SK-N-SH (cell line): ENCODE measurements at regions not wholly inside any gene's neighbourhood (a gene's known extent, or its start where the extent isn't known, plus 50 kb on each side); places are given as distances from the start of the nearest gene placed in this dataset.

ENCODE experiments used
- CTCF ChIA-PET: fragments of 300-600, 350-600 bp; formaldehyde crosslinking; extraction: SDS; loops from one replicate; lab custom pipeline; 2021; lab: Yijun Ruan, JAX
- POLR2A ChIA-PET: fragments of 350-600 bp; sonication (Branson Sonifier 250); formaldehyde crosslinking; extraction: SDS; loops from one replicate; lab custom pipeline; 2020; ENCODE audit warnings: antibody characterized with exemption, inconsistent platforms; lab: Yijun Ruan, JAX
- DNase-seq: peaks from one replicate; pipeline ENCODE4 v3.0.0; 2012
- H2AFZ ChIP-seq: fragments of 200-600 bp; sonication (generic); 2 replicates; pipeline ENCODE4 v1.8.1; 2016; ENCODE audit warnings: antibody characterized with exemption, mild to moderate bottlenecking, low read depth
- H3F3A ChIP-seq: fragments of 200-600 bp; sonication (generic); replicated peaks from 2 replicates; pipeline ENCODE3; 2016; ENCODE audit warnings: antibody characterized with exemption, mild to moderate bottlenecking; ENCODE audit not compliant: insufficient read depth
- H3K27ac ChIP-seq, 2 experiments: fragments of 200-500 bp in 1 of 2; fragments of 200-600 bp in 1 of 2; sonication (Bioruptor generic) in 1 of 2; sonication (generic), shearing (Covaris generic) in 1 of 2; 2 replicates each; pipeline versions ENCODE4 v1.5.1 to v1.6.1; 2014 to 2016; ENCODE audit warnings: low read depth in 2 of 2, inconsistent platforms in 1 of 2, low read length in 1 of 2, mild to moderate bottlenecking in 1 of 2, mixed read lengths in 1 of 2
- H3K27me3 ChIP-seq: fragments of 200-600 bp; sonication (generic), shearing (Covaris generic); 2 replicates; pipeline ENCODE4 v1.6.1; 2016; ENCODE audit warnings: mixed run types; ENCODE audit not compliant: insufficient read depth
- H3K36me3 ChIP-seq, 2 experiments: fragments of 200-500 bp in 1 of 2; fragments of 200-600 bp in 1 of 2; sonication (Bioruptor generic) in 1 of 2; sonication (generic) in 1 of 2; replicated peaks in 1 of 2; 2 replicates each; pipeline versions ENCODE3 to v1.5.1; 2014 to 2016; ENCODE audit warnings: low read length in 1 of 2, mild to moderate bottlenecking in 1 of 2; ENCODE audit not compliant: insufficient read depth in 2 of 2, control insufficient read depth in 1 of 2
- H3K4me1 ChIP-seq, 2 experiments: fragments of 200-500 bp in 1 of 2; fragments of 200-600 bp in 1 of 2; sonication (Bioruptor generic) in 1 of 2; sonication (generic), shearing (Covaris generic) in 1 of 2; 2 replicates each; pipeline versions ENCODE4 v1.5.1 to v1.6.1; 2014 to 2016; ENCODE audit warnings: low read depth in 1 of 2, low read length in 1 of 2, mixed run types in 1 of 2; ENCODE audit not compliant: insufficient read depth in 2 of 2, control insufficient read depth in 1 of 2
- H3K4me2 ChIP-seq: fragments of 200-600 bp; sonication (generic), shearing (Covaris generic); 2 replicates; pipeline ENCODE4 v1.6.1; 2017; ENCODE audit warnings: mixed run types
- H3K4me3 ChIP-seq, 2 experiments: fragments of 200-500 bp in 1 of 2; fragments of 200-600 bp in 1 of 2; sonication (Bioruptor generic) in 1 of 2; sonication (generic), shearing (Covaris generic) in 1 of 2; 2 replicates each; pipeline versions ENCODE4 v1.5.1 to v1.8.1; 2014 to 2016; ENCODE audit warnings: low read depth in 2 of 2, inconsistent platforms in 1 of 2, low read length in 1 of 2, mild to moderate bottlenecking in 1 of 2, mixed read lengths in 1 of 2, moderate library complexity in 1 of 2
- H3K79me2 ChIP-seq: fragments of 200-600 bp; sonication (generic); 2 replicates; pipeline ENCODE4 v1.8.1; 2017; ENCODE audit warnings: mild to moderate bottlenecking; ENCODE audit not compliant: insufficient read depth
- H3K9ac ChIP-seq: fragments of 200-600 bp; sonication (generic); 2 replicates; pipeline ENCODE4 v1.6.1; 2017; ENCODE audit warnings: mixed run types
- H3K9me2 ChIP-seq: fragments of 200-600 bp; sonication (generic); 2 replicates; pipeline ENCODE4 v1.6.1; 2017; ENCODE audit warnings: mixed run types
- H3K9me3 ChIP-seq: fragments of 200-600 bp; sonication (generic); 2 replicates; pipeline ENCODE4 v1.6.1; 2017; ENCODE audit warnings: mixed run types, mild to moderate bottlenecking, moderate library complexity
- H4K20me1 ChIP-seq: fragments of 200-600 bp; sonication (generic); 2 replicates; pipeline ENCODE4 v1.6.1; 2017; ENCODE audit warnings: mild to moderate bottlenecking, mixed run types; ENCODE audit not compliant: insufficient read depth
- FOSL2 ChIP-seq: IDR thresholded peaks from 2 replicates; pipeline ENCODE4 v1.4.0; 2012; ENCODE audit warnings: low read depth, mild to moderate bottlenecking, moderate library complexity, borderline replicate concordance
- FOXM1 ChIP-seq: IDR thresholded peaks from 2 replicates; pipeline ENCODE4 v1.4.0; 2012; ENCODE audit warnings: low read depth, mild to moderate bottlenecking
- GABPA ChIP-seq: IDR thresholded peaks from 2 replicates; pipeline ENCODE4 v1.4.0; 2012; ENCODE audit warnings: low read depth, mild to moderate bottlenecking
- GATA2 ChIP-seq: sonication (generic); formaldehyde crosslinking; IDR thresholded peaks from 2 replicates; pipeline ENCODE4 v1.5.0; 2020; ENCODE audit warnings: mild to moderate bottlenecking, missing genetic modification reagents
- JUND ChIP-seq: IDR thresholded peaks from 2 replicates; pipeline ENCODE4 v1.4.0; 2012
- MXI1 ChIP-seq: IDR thresholded peaks from 2 replicates; pipeline ENCODE4 v1.6.1; 2012; ENCODE audit warnings: mild to moderate bottlenecking, low read depth, low read length, improper control_type of control experiment
- NFIC ChIP-seq: IDR thresholded peaks from 2 replicates; pipeline ENCODE4 v1.4.0; 2012; ENCODE audit warnings: borderline replicate concordance
- NRF1 ChIP-seq: IDR thresholded peaks from 2 replicates; pipeline ENCODE4 v1.6.1; 2012; ENCODE audit warnings: low read depth, mild to moderate bottlenecking, low read length
- POLR2AphosphoS5 ChIP-seq: IDR thresholded peaks from 2 replicates; pipeline ENCODE4 v1.6.1; 2012; ENCODE audit warnings: low read depth, low read length
- RCOR1 ChIP-seq: fragments of 150-350 bp; IDR thresholded peaks from 2 replicates; pipeline ENCODE4 v1.6.1; 2017; ENCODE audit warnings: antibody characterized with exemption, low read length
- RFX5 ChIP-seq: IDR thresholded peaks from 2 replicates; pipeline ENCODE4 v1.6.1; 2012; ENCODE audit warnings: mild to moderate bottlenecking, improper control_type of control experiment, low read length
- SIN3A ChIP-seq: IDR thresholded peaks from 2 replicates; pipeline ENCODE4 v1.6.1; 2012; ENCODE audit warnings: low read depth, mild to moderate bottlenecking, low read length, moderate library complexity, borderline replicate concordance
- TEAD4 ChIP-seq: IDR thresholded peaks from 2 replicates; pipeline ENCODE4 v1.4.0; 2012; ENCODE audit warnings: mild to moderate bottlenecking, borderline replicate concordance; ENCODE audit not compliant: insufficient read depth
- YY1 ChIP-seq: IDR thresholded peaks from 2 replicates; pipeline ENCODE4 v1.4.0; 2012; ENCODE audit warnings: low read depth, mild to moderate bottlenecking
- WGBS: methylation state at CpG from one replicate; pipeline ENCODE4 v1.1.6; 2017; ENCODE audit warnings: low lambda C conversion rate; 5-methylcytosine and 5-hydroxymethylcytosine counted together
- TF ChIP-seq, protein P1 (sequence below): fragments of 150-350 bp; IDR thresholded peaks from 2 replicates; pipeline ENCODE4 v1.6.1; 2017; ENCODE audit warnings: antibody characterized with exemption, low read length, low read depth, borderline replicate concordance
- TF ChIP-seq, protein P2 (sequence below): IDR thresholded peaks from 2 replicates; pipeline ENCODE4 v1.4.0; 2012; ENCODE audit warnings: low read depth
- TF ChIP-seq, protein P3 (sequence below): fragments of 150-350 bp; IDR thresholded peaks from 2 replicates; pipeline ENCODE4 v1.6.1; 2016; ENCODE audit warnings: mild to moderate bottlenecking, low read depth, low read length
- TF ChIP-seq, protein P4 (sequence below): IDR thresholded peaks from 2 replicates; pipeline ENCODE4 v1.4.0; 2012; ENCODE audit warnings: low read depth, borderline replicate concordance

DNA sequence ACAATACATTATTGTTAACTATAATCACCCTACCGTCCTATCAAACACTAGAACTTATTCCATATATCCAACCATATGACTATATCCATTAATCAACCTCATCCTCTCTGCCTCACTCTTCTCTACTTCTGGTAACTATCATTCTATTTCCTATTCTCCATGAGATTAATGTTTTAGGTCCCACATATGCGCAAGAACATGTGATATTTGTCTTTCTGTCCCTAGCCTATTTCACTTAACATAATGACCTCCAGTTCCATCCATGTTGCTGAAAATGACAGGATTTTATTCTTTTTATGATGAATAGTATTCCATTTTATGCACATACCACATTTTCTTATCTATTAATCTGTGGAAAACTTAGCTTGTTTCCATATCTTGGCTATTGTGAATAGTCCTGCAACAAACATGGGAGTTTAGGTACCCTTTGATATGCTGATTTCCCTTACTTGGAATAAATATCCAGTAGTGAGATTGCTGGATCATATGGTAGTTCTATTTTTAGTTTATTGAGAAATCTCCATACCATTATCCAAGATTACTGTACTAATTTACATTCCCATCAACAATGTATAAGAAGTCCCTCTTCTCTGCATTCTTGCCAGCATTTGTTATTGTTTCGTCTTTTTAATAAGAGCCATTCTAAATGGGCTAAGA is 289.4 kb upstream of the GJE1 start:
- no peaks in the 10 kb centered on the region for H3K79me2 ChIP-seq
- H3K4me3 ChIP-seq: no peak overlapping the region
- H3K9me2 ChIP-seq: no peaks in the 10 kb centered on the region
- no peaks in the 10 kb centered on the region for H3K27me3 ChIP-seq
- POLR2A ChIA-PET: no interaction called here
- no peaks in the 10 kb centered on the region for H4K20me1 ChIP-seq
- no peaks in the 10 kb centered on the region for H3K4me1 ChIP-seq
- no peak overlapping the region for H3K4me2 ChIP-seq
- TF ChIP-seq RFX5: no peak
- TF ChIP-seq, protein P1, sequence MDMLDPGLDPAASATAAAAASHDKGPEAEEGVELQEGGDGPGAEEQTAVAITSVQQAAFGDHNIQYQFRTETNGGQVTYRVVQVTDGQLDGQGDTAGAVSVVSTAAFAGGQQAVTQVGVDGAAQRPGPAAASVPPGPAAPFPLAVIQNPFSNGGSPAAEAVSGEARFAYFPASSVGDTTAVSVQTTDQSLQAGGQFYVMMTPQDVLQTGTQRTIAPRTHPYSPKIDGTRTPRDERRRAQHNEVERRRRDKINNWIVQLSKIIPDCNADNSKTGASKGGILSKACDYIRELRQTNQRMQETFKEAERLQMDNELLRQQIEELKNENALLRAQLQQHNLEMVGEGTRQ: no peak
- WGBS: 37% methylated on average over 3 of the region's 3 CpGs
- no peaks in the 10 kb centered on the region for H3K9me3 ChIP-seq
- CTCF ChIA-PET: no interaction called here
- no peaks in the 10 kb centered on the region for H3K36me3 ChIP-seq
- H2AFZ ChIP-seq: no peak overlapping the region
- H3K27ac ChIP-seq: no peak overlapping the region
- peaks cover 5% of the 10 kb centered on the region for H3F3A ChIP-seq
- H3K9ac ChIP-seq: no peak overlapping the region
- no peak for DNase-seq

DNA sequence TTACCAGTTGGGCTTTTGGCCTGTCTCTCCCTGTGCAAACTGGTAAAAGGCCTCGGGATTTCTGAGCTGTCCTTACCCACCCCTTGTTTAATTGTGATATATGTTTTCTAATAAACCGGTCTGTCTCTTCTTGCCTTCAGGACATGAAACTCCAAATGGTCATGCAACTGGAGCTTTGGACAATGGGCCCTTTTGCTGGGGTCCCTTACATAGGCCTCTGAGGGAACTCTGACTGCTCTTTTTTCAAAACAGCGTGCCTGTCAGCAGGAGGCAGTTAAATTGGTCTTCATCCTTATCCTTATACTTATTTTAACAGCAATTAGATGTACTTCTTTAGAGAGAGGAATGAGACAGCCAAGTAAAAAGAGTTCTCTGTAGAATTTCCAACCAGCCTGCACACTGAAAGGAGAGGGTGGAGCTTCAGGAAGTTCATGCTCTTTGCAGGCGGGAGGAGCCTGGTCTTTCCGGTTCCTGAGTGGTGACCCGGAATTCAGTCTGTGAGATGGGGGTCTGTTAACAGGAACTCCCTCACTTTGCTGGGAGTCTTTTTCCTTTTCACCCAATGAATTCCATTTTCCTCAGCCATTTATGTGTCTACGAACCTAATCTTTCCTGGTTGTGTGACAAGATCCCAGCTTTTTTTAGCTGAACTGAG is 299.6 kb upstream of the GJE1 start:
- Histone ChIP-seq H3K27ac (no peak overlapping the region), H3K27me3 (no peaks in the 10 kb centered on the region), H4K20me1 (no peaks in the 10 kb centered on the region), H3K4me2 (no peak overlapping the region)
- DNase-seq: no peak
- POLR2A ChIA-PET: no interaction called here
- TF ChIP-seq, protein P2, sequence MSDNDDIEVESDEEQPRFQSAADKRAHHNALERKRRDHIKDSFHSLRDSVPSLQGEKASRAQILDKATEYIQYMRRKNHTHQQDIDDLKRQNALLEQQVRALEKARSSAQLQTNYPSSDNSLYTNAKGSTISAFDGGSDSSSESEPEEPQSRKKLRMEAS: no peak
- TF ChIP-seq RFX5: no peak
- no peak for TF ChIP-seq NRF1
- TF ChIP-seq TEAD4: no peak
- TF ChIP-seq GABPA: peak; percentile 13; the same call in 1 of the 2 replicates
- TF ChIP-seq SIN3A: no peak
- no peak for TF ChIP-seq RCOR1
- TF ChIP-seq, all 33 proteins: peak for 1
- H3K9me2 ChIP-seq: no peaks in the 10 kb centered on the region
- no peaks in the 10 kb centered on the region for H3K9me3 ChIP-seq
- H3K4me3 ChIP-seq: no peak overlapping the region
- H3K9ac ChIP-seq: no peak overlapping the region
- CTCF ChIA-PET: no interaction called here
- H2AFZ ChIP-seq: no peak overlapping the region
- 38% methylated on average over 7 of the region's 7 CpGs for WGBS
- peaks cover 0 to 3% of the 10 kb centered on the region in 2 experiments for H3K36me3 ChIP-seq
- H3K4me1 ChIP-seq: no peaks in the 10 kb centered on the region
- H3F3A ChIP-seq: no peaks in the 10 kb centered on the region
- H3K79me2 ChIP-seq: no peaks in the 10 kb centered on the region

DNA sequence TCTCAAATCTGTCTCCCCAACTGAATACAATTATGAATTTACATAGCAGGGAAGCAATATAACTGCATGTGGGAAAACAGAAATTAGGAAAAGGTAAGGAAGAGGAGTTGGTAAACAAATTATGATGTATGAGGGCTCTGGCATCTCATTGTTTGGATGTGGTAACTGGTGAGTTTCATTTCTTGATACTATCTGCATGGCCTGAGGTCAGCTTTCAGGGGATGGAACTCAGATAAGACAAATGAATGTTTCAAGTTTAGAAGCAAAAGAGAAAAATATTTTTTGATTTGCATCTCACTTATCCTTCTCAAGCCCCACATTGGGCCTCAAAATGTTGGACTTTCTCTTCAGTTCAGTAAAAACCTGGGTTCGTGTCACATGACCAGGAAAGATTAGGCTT is 302.2 kb upstream of the GJE1 start:
- H3K36me3 ChIP-seq: peaks cover 0 to 9% of the 10 kb centered on the region in 2 experiments
- no peaks in the 10 kb centered on the region for H3F3A ChIP-seq
- no peak overlapping the region for H2AFZ ChIP-seq
- 39% methylated on average over 1 of the region's 1 CpG for WGBS
- H4K20me1 ChIP-seq: no peaks in the 10 kb centered on the region
- no peaks in the 10 kb centered on the region for H3K79me2 ChIP-seq
- no peak overlapping the region for H3K9ac ChIP-seq
- no peaks in the 10 kb centered on the region for H3K27me3 ChIP-seq
- H3K4me3 ChIP-seq: no peak overlapping the region
- H3K9me3 ChIP-seq: no peaks in the 10 kb centered on the region
- no peaks in the 10 kb centered on the region for H3K4me1 ChIP-seq
- H3K27ac ChIP-seq: no peak overlapping the region
- CTCF ChIA-PET: no interaction called here
- H3K4me2 ChIP-seq: no peak overlapping the region
- POLR2A ChIA-PET: no interaction called here
- no peaks in the 10 kb centered on the region for H3K9me2 ChIP-seq
- DNase-seq: no peak
- TF ChIP-seq FOXM1: no peak
- TF ChIP-seq FOSL2: no peak
- TF ChIP-seq, protein P3, sequence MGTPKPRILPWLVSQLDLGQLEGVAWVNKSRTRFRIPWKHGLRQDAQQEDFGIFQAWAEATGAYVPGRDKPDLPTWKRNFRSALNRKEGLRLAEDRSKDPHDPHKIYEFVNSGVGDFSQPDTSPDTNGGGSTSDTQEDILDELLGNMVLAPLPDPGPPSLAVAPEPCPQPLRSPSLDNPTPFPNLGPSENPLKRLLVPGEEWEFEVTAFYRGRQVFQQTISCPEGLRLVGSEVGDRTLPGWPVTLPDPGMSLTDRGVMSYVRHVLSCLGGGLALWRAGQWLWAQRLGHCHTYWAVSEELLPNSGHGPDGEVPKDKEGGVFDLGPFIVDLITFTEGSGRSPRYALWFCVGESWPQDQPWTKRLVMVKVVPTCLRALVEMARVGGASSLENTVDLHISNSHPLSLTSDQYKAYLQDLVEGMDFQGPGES: no peak
- TF ChIP-seq, protein P4, sequence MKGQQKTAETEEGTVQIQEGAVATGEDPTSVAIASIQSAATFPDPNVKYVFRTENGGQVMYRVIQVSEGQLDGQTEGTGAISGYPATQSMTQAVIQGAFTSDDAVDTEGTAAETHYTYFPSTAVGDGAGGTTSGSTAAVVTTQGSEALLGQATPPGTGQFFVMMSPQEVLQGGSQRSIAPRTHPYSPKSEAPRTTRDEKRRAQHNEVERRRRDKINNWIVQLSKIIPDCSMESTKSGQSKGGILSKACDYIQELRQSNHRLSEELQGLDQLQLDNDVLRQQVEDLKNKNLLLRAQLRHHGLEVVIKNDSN: no peak
- TF ChIP-seq JUND: no peak
- no peak for TF ChIP-seq YY1
- no peak for TF ChIP-seq GATA2 (CRISPR knock-in tag)
- TF ChIP-seq, protein P1: no peak
- TF ChIP-seq POLR2AphosphoS5: no peak
- TF ChIP-seq NFIC: no peak
- TF ChIP-seq MXI1: no peak
